22Rv1 (cell line): ENCODE measurements at regions not wholly inside any gene's neighbourhood (a gene's known extent, or its start where the extent isn't known, plus 50 kb on each side); places are given as distances from the start of the nearest gene placed in this dataset.

ENCODE experiments used
- H3K27ac ChIP-seq: fragments of 450-650 bp; 2 replicates; pipeline ENCODE4 v1.5.1; 2017
- ZFX ChIP-seq: fragments of 450-650 bp; IDR thresholded peaks from 2 replicates; pipeline ENCODE4 v1.6.1; 2017; ENCODE audit warnings: antibody characterized with exemption, borderline replicate concordance
- TF ChIP-seq, protein P1 (sequence below): fragments of 450-650 bp; IDR thresholded peaks from 2 replicates; pipeline ENCODE4 v1.5.1; 2017; ENCODE audit warnings: mild to moderate bottlenecking

DNA sequence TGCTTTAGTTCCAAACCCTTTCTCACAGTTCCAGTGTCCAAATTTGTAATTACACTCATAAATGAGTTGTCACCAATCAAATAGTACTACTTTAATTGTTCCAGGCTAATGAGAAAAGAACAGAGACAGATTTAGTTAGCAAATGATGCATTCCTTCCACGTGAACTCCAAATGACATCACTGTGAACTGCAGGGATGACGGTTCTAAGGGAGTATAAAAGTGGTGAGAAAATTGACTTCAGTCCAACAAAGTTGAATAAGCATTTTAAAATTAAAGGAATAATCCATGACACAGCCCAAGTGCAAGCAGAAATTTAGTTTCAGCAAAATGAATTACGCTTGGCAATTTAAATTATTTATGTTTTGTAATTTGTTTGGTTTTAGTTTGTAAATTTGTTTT, 102.0 kb upstream of the LRATD1 start:
- no peak overlapping the region for H3K27ac ChIP-seq
- TF ChIP-seq, protein P1, sequence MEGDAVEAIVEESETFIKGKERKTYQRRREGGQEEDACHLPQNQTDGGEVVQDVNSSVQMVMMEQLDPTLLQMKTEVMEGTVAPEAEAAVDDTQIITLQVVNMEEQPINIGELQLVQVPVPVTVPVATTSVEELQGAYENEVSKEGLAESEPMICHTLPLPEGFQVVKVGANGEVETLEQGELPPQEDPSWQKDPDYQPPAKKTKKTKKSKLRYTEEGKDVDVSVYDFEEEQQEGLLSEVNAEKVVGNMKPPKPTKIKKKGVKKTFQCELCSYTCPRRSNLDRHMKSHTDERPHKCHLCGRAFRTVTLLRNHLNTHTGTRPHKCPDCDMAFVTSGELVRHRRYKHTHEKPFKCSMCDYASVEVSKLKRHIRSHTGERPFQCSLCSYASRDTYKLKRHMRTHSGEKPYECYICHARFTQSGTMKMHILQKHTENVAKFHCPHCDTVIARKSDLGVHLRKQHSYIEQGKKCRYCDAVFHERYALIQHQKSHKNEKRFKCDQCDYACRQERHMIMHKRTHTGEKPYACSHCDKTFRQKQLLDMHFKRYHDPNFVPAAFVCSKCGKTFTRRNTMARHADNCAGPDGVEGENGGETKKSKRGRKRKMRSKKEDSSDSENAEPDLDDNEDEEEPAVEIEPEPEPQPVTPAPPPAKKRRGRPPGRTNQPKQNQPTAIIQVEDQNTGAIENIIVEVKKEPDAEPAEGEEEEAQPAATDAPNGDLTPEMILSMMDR = no peak
- no peak for TF ChIP-seq ZFX

DNA sequence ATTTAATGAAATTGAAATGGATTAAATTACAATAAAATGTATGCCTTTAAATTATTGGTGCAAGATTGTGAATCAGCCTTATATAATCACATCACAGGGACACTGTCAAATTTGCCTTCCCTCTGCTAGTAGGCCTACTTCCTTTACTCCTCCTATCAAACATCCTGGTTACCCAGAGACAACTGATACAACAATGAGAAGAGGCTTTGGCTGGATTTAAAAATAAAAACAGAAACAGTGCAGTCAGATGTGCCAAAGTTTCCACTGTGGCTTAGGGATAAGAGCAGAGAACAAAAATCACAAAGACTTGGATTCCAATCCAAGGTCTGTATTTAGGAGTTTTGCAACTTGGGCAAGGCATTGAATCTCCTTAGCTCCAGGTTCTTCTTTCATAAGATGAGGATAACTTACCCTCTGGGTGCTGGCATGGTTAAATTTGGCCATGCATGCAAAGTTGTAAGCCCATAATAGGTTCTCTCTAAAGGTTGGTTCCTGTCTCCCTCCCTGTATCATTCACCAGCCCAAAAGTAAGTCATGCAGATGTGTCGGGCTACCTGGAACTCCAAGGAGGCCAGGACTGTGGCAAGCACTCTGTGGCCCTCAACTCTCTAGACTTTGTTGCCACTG, 99.3 kb upstream of the LRATD1 start:
- H3K27ac ChIP-seq = no peak overlapping the region
- TF ChIP-seq ZFX = no peak
- TF ChIP-seq, protein P1 = no peak

DNA sequence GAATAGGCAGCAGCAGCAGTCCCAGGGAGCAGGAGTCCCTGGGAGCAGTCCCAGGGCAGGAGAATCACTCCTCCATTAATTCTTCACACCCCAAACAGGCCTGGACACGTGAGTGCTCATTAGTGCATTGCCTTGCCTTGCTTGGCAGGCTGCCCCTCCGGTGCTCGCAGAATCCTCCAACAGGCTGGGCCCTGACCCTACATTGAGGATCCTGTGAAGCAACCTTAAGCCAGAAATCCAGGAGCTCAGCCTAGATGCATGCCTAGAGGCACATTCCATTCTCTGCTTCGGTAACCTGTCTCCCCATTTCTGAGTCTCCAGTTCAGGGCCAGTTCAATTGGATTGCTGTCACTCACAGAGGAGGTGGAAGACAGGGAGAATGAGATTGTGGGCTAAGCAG, 97.4 kb upstream of the LRATD1 start:
- TF ChIP-seq ZFX = no peak
- TF ChIP-seq, protein P1 = no peak
- H3K27ac ChIP-seq = no peak overlapping the region

DNA sequence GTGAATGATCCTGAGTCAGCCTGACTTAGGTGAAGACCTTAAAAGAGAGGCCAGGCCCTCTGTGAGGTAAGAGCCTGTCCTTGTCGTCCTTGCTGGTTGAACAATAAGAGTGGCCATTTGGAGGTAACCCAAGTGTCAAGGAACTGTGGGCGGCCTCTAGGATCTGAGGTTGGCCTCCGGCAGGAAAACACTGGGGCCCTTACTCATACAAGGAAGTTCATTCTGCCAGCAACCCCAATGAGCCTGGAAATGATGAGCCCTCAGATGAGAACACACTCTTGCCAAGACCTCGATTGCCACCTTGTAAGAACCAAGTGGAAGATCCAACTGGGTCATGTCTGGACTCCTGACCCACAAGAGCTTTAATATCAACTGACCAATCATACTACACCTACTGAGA, 95.5 kb upstream of the LRATD1 start:
- TF ChIP-seq, protein P1 = no peak
- no peak for TF ChIP-seq ZFX
- no peak overlapping the region for H3K27ac ChIP-seq

DNA sequence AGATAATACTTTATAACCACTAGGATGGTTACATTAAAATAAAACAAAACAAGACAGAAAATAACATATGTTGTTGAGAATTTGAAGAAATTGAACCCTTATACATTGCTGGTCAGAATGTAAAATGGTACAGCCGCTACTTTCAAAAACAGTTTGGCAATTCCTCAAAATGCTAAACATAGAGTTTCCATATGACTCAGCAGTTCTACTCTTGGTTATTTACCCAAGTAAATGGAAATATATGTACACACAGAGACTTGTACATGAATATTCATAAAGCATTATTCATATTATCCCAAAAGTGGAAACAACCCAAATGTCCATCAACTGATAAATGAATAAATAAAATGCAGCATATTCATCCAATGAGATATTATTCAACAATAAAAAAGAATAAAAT, 92.5 kb upstream of the LRATD1 start:
- TF ChIP-seq ZFX = no peak
- TF ChIP-seq, protein P1 = no peak

DNA sequence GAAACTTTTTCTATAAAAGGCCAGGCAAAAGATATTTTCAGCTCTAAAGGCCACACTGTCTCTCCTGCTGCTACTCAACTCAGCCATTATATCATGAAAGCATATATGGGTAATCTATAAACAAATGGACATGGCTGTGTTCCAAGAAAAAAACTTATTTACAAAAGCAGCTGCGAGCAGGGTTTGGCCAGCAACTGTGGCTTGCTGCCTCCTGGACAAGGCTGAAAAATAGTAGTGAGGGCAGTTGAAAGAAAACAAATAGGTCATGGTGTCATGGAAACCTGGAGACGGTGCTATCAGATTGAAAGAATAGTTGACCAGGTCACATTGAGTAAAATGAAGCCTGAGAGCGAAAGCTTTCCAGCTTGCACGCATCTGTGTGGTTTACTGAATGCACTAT, 89.2 kb upstream of the LRATD1 start:
- H3K27ac ChIP-seq = peak overlapping the region; percentile 34
- TF ChIP-seq, protein P1 = no peak
- TF ChIP-seq ZFX = no peak

More for the DNA sequence above, 92.5 kb upstream of the LRATD1 start:
- H3K27ac ChIP-seq = peak overlapping the region; percentile 10; the same call in 1 of the 2 replicates

DNA sequence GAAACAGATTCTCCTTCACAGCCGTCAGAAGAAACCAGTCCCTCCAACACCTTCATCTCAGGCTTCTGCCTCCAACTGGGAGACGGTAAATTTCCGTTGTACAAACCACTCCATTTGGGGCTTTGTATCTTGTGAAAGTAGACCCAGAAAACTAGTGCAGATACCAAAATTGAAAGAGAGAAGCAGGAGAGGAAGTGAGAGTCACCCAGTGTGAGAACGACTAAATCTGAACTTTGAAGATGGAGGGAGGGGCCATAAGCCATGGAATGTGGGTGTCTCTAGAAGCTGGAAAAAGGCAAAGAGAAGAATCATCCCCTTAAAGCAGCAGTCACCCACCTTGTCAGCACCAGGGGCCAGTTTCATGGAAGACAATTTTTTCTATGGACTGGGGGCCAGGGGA, 88.3 kb upstream of the LRATD1 start:
- no peak for TF ChIP-seq ZFX
- TF ChIP-seq, protein P1 = no peak
- H3K27ac ChIP-seq = no peak overlapping the region
